ENCODE measurements at regions not wholly inside any gene's neighbourhood (a gene's known extent, or its start where the extent isn't known, plus 50 kb on each side); places are given as distances from the start of the nearest gene placed in this dataset.

DNA sequence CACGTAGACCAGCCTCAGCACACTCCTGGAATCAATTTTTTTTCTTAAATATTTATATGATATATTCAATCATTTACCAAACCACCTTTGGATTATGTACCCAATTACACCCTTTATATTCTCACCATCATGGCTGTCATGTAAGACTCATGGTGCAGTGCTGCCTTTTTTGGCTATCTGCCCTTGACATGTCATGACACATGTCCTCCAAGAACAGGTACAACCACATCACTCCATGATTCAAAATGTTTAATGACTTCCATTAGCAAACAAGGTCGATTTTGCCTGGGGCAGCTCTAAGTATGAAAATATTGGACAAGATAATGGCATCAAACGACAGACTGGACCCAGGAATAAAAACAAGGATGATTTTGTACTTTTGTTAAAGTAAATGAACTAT lies 861.1 kb upstream of the ADAMTS5 start:
- Histone ChIP-seq H3K4me3 (no peak overlapping the region), H3K9me3 (no peaks in the 10 kb centered on the region)
- ATAC-seq, result no peak

DNA sequence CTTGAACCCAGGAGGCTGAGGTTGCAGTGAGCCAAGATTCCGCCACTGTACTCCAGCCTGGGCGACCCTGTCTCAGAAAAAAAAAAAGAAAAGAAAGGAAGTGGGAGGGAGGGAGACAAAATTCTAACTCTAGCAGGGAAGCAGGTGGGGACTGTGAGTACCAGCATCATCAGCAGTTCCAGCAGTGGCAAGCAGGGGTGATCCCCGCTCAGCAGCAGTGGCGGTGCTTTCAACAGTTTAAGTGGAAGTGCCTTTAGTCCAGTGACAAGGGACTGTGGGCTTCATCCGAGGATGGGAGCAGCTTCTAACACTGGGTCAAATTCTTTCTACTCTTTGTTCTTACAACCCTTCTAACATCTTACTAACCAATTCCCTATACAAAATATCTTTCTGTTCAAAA lies 858.1 kb upstream of the ADAMTS5 start:
- Histone ChIP-seq H3K27ac (no peak overlapping the region), H3K4me1 (peaks cover 0 to 5% (median 0%) of the 10 kb centered on the region in 3 donors), H3K4me3 (no peak overlapping the region), H3K9me3 (no peaks in the 10 kb centered on the region), H3K27me3 (no peaks in the 10 kb centered on the region), H3K36me3 (no peaks in the 10 kb centered on the region)
- 79 to 100% methylated on average over 1 to 5 of the region's 5 CpGs for WGBS, 2 donors (ENCODE audit: low coverage in 1 of 2)
- ATAC-seq, result no peak
- TF ChIP-seq EP300 (IDR thresholded peaks at IDR 0.05) (no peak), POLR2AphosphoS5 (IDR thresholded peaks at IDR 0.05) (no peak), POLR2A (IDR thresholded peaks at IDR 0.05) (no peak)
- TF ChIP-seq, protein P1, sequence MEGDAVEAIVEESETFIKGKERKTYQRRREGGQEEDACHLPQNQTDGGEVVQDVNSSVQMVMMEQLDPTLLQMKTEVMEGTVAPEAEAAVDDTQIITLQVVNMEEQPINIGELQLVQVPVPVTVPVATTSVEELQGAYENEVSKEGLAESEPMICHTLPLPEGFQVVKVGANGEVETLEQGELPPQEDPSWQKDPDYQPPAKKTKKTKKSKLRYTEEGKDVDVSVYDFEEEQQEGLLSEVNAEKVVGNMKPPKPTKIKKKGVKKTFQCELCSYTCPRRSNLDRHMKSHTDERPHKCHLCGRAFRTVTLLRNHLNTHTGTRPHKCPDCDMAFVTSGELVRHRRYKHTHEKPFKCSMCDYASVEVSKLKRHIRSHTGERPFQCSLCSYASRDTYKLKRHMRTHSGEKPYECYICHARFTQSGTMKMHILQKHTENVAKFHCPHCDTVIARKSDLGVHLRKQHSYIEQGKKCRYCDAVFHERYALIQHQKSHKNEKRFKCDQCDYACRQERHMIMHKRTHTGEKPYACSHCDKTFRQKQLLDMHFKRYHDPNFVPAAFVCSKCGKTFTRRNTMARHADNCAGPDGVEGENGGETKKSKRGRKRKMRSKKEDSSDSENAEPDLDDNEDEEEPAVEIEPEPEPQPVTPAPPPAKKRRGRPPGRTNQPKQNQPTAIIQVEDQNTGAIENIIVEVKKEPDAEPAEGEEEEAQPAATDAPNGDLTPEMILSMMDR (IDR thresholded peaks at IDR 0.05), result no peak

More for the DNA sequence above, 861.1 kb upstream of the ADAMTS5 start:
- peaks cover 0 to 15% (median 11%) of the 10 kb centered on the region in 3 donors for H3K4me1 ChIP-seq
- no peaks in the 10 kb centered on the region for H3K36me3 ChIP-seq
- no peak overlapping the region for H3K27ac ChIP-seq
- no peaks in the 10 kb centered on the region for H3K27me3 ChIP-seq
- 92 to 94% methylated on average over 3 of the region's 3 CpGs for WGBS, 2 donors (ENCODE audit: low coverage in 1 of 2)
- TF ChIP-seq POLR2AphosphoS5 (IDR thresholded peaks at IDR 0.05) (no peak), POLR2A (IDR thresholded peaks at IDR 0.05) (no peak), EP300 (IDR thresholded peaks at IDR 0.05) (no peak)
- TF ChIP-seq, protein P1 (IDR thresholded peaks at IDR 0.05), result no peak

DNA sequence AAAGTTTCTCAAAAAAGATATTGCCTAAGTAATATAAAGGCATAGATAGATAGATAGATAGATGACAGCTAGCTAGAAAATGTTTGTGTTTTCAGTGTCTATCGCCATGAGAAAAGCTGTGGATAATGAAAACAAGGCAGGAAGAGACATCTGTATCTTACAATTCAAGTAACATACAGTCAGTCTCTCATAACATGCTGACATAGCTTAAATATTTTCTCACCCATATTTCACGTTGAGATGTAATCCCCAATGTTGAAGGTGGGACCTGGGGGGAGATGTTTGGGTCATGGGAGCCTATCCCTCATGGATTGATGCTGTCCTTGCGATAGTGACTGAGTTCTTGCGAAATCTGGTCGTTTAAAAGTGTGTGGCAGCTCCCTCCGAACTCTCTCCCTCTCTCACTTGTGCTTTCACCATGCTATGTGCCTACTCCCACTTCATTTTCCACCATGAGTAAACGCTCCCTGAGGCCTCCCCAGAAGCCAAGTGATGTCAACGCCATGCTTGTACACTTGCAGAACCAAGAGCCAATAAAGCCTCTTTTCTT lies 856.8 kb upstream of the ADAMTS5 start:
- Histone ChIP-seq H3K9me3 (no peaks in the 10 kb centered on the region), H3K4me3 (no peak overlapping the region), H3K36me3 (no peaks in the 10 kb centered on the region), H3K27me3 (no peaks in the 10 kb centered on the region), H3K27ac (no peak overlapping the region), H3K4me1 (peaks cover 0 to 11% (median under 1%) of the 10 kb centered on the region in 3 donors)
- ATAC-seq, result no peak
- WGBS, 2 donors (ENCODE audit: low coverage in 1 of 2), result 80 to 87% methylated on average over 8 of the region's 8 CpGs
- no peak for TF ChIP-seq POLR2AphosphoS5 (IDR thresholded peaks at IDR 0.05)
- TF ChIP-seq, protein P1 (IDR thresholded peaks at IDR 0.05), result no peak
- TF ChIP-seq EP300 (IDR thresholded peaks at IDR 0.05), result no peak
- no peak for TF ChIP-seq POLR2A (IDR thresholded peaks at IDR 0.05)

DNA sequence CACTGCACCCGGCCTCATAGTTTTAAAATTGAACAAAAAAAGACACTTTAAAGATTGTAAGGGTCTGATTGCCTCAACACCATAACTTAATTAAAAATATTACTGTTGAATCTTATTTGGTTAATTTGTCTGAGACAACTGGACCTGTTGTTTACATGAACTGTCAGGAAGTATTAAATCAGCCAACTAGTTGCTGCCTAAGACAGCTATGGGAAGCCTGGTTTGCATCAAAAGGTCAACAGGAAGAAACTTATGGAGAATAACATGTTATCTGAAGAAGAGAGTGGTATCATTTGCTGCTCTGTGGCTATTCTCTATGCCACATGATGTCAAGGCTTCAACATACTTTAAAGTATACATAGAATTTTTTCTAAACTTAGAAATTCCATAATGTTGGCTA lies 853.5 kb upstream of the ADAMTS5 start:
- H3K36me3 ChIP-seq, result no peaks in the 10 kb centered on the region
- H3K4me1 ChIP-seq, result peaks cover 0 to 32% (median 4%) of the 10 kb centered on the region in 3 donors
- no peak overlapping the region for H3K27ac ChIP-seq
- TF ChIP-seq POLR2AphosphoS5 (IDR thresholded peaks at IDR 0.05) (no peak), EP300 (IDR thresholded peaks at IDR 0.05) (no peak), POLR2A (IDR thresholded peaks at IDR 0.05) (no peak)
- TF ChIP-seq, protein P1 (IDR thresholded peaks at IDR 0.05), result no peak
- H3K4me3 ChIP-seq, result no peak overlapping the region
- H3K27me3 ChIP-seq, result no peaks in the 10 kb centered on the region
- no CpG with 5 or more reads among the region's 1 CpG for WGBS, 2 donors (ENCODE audit: low coverage in 1 of 2)
- no peak for ATAC-seq
- no peaks in the 10 kb centered on the region for H3K9me3 ChIP-seq

DNA sequence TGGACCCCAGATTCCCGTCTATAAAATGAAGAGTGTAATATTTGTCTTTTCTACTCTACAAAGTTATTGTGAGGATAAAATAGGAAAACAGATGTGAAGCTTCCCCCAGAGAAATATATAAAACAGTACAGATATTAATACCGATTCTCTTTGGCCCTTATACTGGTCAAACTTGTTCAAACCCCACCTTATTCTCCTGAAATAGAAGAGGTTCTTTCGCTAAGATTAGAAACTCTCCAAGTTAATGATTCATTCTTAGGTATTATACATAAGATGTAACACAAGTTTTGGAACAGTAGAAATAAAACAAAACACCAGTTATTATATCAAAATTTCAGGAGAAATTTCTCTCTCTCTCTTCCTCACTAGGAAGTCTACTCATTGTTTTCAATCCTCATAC lies 852.4 kb upstream of the ADAMTS5 start:
- peaks cover 0 to 34% (median 4%) of the 10 kb centered on the region in 3 donors for H3K4me1 ChIP-seq
- no peaks in the 10 kb centered on the region for H3K36me3 ChIP-seq
- no peak for ATAC-seq
- no peaks in the 10 kb centered on the region for H3K27me3 ChIP-seq
- TF ChIP-seq POLR2AphosphoS5 (IDR thresholded peaks at IDR 0.05) (no peak), EP300 (IDR thresholded peaks at IDR 0.05) (no peak), POLR2A (IDR thresholded peaks at IDR 0.05) (no peak)
- TF ChIP-seq, protein P1 (IDR thresholded peaks at IDR 0.05), result no peak
- H3K27ac ChIP-seq, result peak overlapping the region; percentile 44 to 71 (median 58)
- 22 to 44% methylated on average over 3 of the region's 3 CpGs for WGBS, 2 donors (ENCODE audit: low coverage in 1 of 2)
- no peak overlapping the region for H3K4me3 ChIP-seq
- H3K9me3 ChIP-seq, result no peaks in the 10 kb centered on the region
